HG03469 (cell line): ENCODE measurements at regions not wholly inside any gene's neighbourhood (a gene's known extent, or its start where the extent isn't known, plus 50 kb on each side); places are given as distances from the start of the nearest gene placed in this dataset.
"Not testable (repeated sequence)": the region's sequence is repeated elsewhere in the genome, so short reads cannot be mapped to it uniquely, and the experiment has no call there.

Source experiments
- ATAC-seq: cut with Tn5 transposase; IDR thresholded peaks from one replicate; pipeline ENCODE4 v1.9.1; 2021; ENCODE audit warnings: mild to moderate bottlenecking, moderate library complexity, moderate number of reproducible peaks; ENCODE audit not compliant: unreplicated experiment

- ATAC-seq = no peak
These were observed 106.8 kb upstream of the GPBP1 start for GRCh38 chr5:57066924-57067596.

GRCh38 chr5:57067597-57067924 lies 106.3 kb upstream of the GPBP1 start:
- ATAC-seq = no peak

- ATAC-seq = no peak
These were observed 104.6 kb upstream of the GPBP1 start for GRCh38 chr5:57069115-57069835.

DNA sequence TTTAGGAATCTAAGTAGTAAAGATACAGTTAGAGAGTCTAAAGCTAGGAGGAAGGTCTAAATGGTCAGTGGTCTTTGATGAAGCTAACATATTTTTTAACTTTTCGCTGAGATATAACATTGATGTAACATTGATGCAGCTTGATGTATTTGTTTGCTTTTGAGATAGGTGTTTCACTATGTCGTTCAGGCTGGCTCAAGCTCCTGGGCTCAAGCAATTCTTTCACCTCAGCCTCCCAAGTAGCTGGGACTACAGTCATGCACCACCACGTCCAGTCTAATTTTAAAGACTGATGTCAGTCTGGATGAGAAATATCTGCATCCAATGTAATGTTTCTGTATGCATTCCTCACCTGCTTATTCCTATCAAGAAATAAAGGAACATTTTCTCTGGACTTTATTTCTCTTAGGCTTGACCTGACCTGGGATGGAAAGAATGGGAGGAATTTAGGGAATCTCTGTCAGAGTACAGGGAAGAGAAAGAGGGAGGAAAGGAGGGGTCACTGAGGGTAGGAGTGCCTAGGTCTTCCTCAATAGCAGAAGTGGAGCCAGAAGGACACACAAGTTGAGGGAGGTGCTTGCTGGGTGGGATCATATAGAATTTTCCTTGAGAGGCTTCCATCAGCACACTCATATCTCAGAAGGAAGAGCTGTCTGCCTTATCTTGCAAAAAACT lies 101.5 kb upstream of the GPBP1 start:
- ATAC-seq = no peak

DNA sequence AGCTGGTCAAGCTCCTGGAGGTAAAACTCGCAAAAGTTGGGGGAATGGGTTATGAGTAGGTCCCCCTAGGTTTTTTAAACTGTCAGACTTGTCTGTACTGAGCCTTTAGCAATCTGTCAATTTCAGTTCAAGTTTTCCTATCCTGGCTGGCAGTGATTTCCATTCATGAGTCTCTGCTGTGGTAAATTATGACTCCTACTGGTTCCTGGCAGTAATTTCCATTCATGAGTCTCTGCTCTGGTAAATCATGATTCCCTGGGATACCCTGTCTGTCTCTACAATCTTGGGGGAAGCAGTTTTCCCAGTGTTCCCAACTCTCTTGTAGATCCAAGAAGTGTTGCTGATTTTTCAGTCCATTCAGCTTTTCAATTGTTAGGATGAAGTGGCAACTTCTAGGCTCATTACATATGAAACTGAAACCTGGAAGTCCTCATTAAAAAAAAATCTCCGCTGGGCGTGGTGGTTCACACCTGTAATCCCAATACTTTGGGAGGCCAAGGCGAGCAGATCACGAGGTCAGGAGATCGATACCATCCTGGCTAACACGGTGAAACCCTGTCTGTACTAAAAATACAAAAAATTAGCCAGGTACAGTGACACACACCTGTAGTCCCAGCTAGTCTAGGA lies 91.3 kb upstream of the GPBP1 start:
- ATAC-seq = no peak

GRCh38 chr5:57085306-57086081 lies 88.4 kb upstream of the GPBP1 start:
- ATAC-seq = no peak

- not testable (repeated sequence) for ATAC-seq
These were observed 85.9 kb upstream of the GPBP1 start for GRCh38 chr5:57087947-57088346.

DNA sequence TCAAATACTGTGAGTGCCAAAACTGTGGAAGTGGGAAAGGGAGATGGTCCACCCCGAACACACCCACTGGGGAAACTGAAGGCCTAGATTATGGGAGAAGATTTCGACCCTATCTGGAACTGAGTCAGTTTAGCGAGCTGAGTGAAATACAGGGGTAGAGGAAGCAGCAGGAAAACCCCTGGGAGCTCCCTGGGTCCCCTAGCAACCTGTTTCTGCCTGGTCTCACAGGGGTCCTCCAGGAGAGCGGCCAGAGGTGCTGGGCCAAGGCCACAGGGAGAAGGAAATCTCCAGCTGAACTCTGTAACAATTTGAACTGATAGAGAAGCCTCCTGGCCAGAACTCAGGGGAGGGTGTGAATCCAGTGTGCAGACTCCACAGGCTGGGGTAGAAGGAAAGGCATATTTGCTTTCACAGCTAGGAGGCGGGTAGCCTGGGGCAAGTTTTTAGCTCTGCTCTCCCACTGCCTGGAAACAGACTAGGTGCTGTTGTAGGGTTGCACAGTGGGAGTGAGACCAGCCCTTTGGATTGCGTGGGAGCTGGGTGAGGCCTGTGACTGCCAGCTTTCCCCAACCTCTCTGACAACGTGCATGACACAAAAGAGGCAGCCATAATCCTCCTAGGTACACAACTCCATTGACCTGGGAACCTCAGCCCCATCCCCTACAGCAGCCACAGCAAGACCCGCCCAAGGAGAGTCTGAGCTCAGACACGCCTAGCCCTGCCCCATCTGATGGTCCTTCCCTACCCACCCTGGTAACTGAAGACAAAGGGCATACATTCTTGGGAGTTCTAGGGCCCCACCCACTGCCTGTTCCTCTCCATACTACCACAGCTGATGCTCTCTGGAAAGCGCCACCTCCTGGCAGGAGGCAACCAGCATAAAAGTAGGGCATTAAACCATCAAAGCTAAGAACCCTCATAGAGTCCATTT lies 78.8 kb upstream of the GPBP1 start:
- ATAC-seq = no peak

DNA sequence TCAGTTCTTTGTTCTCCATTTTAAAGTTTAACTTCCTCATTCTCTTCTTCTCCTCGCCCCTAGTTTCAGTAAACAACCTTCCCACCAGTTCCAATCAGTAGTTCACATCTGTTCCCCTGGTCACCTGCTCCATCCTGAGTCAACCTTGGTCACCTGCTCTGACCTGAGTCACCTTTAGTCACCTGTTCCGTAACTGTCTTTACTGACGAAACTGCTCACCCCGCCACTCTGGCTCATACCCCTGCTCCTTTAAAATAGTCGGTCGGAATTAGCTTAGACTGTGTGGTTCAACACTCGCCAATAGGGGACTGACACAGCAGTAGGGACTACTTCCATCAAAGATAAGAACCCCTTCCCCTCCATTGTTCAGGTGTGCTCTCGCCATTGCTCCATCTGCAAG lies 76.3 kb upstream of the GPBP1 start:
- ATAC-seq = no peak

DNA sequence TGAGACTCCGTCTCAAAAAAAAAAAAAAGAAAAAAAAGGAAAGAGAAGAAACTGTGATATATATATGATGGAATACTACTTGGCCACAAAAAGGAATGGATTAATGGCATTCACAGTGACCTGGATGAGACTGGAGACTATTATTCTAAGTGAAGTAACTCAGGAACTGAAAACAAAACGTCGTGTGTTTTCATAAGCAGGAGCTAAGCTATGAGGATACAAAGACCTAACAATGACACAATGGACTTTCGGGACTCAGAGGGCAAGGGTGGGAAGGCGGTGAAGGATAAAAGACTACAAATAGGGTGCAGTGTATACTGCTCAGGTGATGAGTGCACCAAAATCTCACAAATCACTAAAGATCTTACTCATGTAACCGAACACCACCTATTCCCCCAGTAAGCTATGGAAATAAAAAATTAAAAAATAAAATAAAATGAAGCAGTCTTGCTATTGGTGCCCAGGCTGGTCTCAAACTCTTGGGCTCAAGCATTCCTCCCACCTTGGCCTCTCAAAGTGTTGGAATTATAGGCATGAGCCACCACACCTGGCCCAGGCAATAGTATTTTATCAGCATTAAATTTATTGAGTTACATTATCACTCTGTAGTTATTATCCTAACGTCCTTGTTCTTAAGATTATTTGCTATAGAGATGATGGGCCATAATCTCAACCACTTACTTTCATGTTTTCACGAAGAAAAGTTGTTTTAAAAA lies 71.5 kb upstream of the GPBP1 start:
- ATAC-seq = no peak

- no peak for ATAC-seq
These were observed 71.0 kb upstream of the GPBP1 start for GRCh38 chr5:57102905-57103255.

DNA sequence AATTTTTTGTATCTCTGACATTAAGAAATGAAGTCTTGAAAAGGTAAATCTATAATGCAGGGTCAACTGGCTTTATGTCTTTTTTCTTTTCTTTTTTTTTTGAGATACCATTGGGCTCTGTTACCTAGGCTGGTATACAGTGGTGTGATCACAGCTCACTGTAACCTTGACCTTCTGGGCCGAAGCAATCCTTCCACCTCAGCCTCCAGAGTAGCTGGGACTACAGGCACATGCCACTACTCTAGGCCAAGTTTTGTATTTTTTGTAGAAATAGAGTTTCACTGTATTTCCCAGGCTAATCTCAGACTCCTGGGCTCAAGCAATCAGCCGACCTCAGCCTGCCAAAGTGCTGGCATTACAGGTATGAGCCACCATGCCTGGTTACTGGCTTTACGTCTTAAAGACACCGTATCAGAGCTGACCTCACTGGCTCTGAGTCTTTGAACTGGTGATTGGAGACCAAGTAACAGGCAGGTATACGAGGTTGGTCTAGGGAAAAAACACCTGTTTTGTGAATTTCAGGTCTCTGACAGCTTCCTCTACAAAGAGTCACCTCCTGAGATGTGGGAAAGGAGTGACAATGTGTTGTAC lies 70.4 kb upstream of the GPBP1 start:
- ATAC-seq = no peak

GRCh38 chr5:57106661-57107060 lies 67.2 kb upstream of the GPBP1 start:
- no peak for ATAC-seq

DNA sequence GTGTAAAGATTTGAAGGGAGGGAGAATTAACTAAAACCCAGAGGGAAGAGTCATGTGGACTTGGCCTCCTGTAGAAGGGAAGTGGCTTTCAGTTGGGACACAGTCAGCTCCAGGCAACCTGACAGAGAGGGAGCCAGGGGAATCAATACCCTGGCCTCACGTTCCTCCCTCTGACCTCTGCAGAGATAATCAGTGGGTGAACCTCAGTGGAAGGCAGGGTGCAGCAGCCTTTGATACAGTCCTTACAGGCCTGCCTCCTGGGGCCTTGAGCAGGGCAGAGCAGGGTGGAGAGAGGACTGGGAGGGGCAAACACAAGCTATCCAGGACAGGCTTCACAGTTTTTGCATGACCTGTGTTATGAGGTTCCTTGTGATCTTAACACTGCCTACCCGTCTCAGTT lies 61.9 kb upstream of the GPBP1 start:
- ATAC-seq = no peak

DNA sequence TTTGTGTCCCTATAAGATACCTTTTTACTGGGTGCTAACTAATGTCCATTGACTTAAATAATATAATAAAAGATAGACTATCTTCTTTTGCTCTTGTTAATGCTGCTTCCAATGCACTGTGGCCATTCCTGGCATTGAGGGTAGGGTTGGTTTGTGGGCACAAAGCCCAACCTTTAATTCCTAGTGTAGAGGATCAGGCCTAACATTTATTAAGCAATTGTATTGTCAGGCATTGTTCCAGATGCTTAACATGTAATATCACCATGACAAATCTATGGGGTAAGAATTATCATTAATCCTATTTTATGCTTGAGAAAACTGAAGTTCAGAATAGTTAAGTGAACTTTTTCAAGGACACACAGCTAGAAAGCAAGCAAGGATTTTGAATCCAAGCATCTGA lies 60.4 kb upstream of the GPBP1 start:
- ATAC-seq = no peak

- no peak for ATAC-seq
These were observed 56.3 kb upstream of the GPBP1 start for GRCh38 chr5:57117596-57117995.

DNA sequence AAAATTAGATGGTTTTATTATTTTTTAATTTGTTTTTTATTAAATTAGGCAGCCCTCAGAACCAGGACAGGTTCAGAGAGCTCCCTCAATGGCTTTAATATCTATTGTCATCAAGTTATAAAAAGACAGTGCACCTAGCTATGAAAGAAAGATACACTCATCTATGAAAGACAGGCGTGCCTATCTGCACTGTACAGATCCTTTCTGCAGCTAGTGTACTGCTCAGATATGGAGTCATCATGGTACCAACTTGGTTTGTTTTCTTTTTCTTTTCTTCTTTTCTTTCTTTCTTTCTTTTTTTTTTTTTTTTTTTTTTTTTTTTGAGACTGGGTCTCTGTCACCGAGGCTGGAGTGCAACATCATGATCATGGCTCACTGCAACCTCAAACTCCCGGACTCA lies 54.8 kb upstream of the GPBP1 start:
- no peak for ATAC-seq

DNA sequence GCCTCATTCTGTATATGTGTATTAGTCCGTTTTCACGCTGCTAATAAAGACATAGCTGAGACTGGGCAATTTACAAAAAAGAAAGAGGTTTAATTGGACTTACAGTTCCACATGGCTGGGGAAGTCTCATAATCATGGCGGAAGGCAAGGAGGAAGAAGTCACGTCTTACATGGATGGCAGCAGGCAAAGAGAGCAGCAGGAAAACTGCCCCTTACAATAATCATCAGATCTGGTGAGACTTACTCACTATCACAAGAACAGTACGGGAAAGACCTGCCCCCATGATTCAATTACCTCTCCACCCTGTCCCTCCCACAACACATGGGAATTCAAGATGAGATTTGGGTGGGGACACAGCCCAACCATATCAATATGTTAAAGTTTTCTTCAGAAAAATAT lies 49.8 kb upstream of the GPBP1 start:
- no peak for ATAC-seq
